Amniotic stem cell (primary cell): ENCODE measurements at regions not wholly inside any gene's neighbourhood (a gene's known extent, or its start where the extent isn't known, plus 50 kb on each side); places are given as distances from the start of the nearest gene placed in this dataset.

Experiments
- DNase-seq: peaks from one replicate; lab custom pipeline; 2025; lab: John Stamatoyannopoulos, UW

DNA sequence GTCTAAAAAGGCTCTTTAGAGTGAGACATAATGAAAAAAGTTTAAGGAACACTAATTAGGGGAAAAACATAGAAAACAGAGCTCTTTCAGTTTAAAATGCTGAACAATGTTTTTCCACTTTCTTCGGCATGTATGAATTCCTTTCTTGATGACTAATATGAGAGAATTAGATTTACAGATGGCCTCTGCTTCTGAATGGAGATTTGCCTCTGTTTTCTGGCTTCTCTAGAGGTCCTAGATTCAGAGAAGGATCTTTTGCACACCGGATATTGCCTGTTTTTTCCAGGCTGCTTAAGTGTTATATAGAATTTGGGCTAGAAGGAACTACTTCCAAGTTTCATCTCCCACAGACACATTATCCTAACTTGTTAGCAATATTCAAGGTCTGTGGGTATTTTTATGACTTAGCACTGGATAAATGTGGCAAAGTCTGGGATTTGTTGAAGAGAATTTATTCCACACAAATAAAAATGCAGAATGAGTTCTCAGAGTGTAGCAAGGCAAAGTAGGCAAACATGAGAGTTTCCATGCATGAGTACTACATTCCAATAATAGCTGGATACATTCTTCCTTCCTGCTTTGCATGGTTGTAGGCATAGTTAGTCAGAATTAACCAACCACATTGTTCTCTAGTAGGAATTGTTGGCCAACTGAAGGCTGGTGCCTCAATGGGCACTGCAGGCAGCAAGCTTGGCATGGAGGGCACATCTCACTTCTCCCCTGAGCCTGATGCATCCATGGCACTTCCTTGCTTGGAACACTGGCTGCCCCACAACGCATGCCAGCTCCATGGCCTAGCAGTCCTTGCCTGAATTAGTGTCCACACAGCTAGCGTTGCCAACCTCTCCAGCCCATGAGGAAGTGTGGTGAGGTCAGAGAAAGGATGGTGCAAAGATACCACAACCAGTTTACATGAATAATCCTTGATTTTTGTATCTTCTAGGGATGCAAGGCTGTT is 224.2 kb downstream of the CLIC5 start:
- peak; percentile 4 for DNase-seq

DNA sequence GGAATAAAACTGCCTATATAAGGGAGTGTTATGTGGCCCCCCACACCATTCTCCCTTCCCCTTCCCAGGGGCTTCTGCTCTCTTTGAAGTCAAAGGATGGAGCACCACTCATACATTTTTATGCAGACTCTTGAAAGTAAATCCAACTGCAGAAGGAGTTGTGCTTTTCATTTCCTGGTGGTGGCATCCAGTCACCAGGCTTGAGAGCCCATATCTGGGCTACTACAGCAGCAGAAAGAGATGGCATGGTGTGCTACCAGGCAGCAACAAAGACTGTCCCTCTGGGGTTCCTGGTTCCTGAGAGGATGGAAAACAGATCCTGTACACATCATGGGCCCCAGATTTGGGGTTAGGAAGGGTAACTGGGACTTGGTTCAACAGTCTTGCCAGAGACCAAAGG is 226.4 kb downstream of the CLIC5 start:
- DNase-seq, result no peak

DNA sequence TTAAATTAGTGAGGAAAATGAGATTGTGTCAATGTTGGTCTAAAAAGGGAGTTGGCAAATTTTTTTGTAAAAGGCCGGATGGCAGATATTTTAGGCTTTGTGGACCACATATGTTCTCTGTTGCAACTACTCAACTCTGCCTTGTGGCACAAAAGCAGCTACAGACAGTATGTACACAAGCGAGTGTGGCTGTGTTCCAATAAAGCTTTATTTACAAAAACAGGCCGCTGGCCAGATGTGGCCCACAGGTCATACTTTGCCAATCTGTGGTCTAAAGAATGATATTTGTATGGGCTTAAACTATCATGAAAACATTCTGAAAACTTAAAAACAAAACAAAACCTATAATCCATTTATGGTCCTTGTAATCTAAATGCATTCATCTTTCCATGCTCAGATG is 228.3 kb downstream of the CLIC5 start:
- DNase-seq, result no peak

DNA sequence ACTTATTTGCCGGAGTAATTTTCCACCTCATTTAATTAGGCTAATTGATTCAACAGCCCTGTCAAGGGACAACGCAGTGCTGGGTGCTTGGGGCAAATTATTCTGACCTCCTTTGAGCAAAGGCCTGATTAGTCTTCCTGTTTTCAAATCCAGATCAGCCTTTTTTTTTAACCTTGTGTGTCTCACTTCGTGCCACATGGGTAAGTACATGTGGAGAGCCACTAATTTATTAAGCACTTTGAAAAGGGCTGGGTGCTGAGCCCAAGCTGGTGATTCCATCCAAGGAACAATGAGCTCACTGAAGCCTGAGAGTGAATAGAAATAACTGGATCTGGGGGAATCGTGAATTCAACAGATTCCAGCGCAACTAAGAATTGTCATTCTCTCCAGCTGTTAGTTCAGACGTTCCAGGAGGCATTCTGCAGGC is 229.3 kb downstream of the CLIC5 start:
- DNase-seq, result no peak

DNA sequence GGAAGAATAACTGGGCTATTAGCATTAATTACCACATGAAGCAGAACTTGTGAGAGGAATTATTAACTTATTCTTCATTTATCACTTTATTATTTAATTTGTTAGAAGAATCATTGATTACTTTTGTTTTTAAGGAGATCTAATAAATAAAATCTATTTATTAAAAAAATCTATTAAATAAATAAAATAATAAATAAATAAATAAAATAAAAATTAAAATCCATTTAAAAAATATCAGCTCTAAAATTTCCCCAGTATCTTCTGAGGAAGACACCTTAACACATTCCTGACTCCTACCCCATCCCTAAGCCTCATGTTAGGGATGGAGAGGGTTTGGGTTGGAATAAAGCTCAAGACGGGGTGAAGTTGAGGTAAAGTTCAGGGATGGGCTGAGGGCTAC is 231.4 kb downstream of the CLIC5 start:
- no peak for DNase-seq

DNA sequence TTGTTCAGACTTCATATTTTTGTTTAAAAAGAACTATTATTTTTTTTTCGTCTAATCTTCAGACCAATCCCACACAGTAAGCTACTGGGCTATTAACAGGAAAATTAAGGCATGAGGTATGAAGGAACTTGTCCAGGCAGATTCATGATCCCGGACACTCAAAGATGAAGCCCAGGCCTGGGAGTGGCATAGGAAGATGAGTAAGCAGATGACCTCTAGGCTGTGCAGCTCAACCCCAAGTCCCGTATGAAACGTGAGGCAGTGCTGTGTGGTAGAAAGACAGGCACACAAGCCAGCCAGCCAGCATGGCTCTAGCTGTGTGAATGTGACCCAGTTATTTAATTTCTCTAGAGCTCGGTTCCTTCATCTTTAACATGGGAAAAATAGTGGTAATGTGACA is 231.9 kb downstream of the CLIC5 start:
- DNase-seq, result no peak

DNA sequence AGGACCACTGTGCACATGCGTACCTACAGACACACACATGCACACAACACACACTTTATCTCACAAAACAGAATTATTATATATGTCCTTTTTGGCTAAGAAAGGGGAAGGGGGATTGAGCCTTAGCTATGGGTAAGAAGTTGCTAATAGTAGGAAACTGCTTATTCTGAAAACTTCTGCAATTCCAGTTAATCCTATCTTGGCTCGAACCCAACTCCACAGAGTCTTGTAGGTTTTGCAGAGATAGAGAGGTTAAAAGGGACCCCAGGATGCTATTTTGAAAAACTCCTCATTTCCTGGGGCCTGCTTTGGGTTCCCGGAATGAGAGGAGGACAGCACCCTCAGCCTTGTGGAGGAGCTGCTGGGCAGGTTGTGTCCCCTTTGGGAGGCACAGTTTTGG is 233.8 kb downstream of the CLIC5 start:
- DNase-seq, result no peak

DNA sequence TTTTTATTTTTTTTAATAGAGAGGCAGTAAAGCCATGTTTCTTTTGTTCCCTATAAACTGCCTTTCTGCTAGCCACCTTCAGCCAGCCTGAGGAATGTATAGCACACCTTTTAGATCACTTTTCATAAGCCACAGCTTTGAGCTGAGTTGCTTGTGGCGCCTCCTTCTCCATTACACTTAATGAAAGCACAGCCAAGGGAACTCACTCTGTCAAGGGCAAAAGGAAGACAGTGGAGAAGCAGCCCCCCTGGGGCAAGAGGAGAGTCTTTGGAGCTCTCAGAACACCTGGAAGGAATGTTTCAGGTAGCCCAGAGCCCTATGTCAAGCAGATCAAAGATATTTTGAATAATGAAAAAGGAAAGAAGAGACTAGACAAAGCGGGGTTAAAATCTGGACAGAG is 235.1 kb downstream of the CLIC5 start:
- no peak for DNase-seq

DNA sequence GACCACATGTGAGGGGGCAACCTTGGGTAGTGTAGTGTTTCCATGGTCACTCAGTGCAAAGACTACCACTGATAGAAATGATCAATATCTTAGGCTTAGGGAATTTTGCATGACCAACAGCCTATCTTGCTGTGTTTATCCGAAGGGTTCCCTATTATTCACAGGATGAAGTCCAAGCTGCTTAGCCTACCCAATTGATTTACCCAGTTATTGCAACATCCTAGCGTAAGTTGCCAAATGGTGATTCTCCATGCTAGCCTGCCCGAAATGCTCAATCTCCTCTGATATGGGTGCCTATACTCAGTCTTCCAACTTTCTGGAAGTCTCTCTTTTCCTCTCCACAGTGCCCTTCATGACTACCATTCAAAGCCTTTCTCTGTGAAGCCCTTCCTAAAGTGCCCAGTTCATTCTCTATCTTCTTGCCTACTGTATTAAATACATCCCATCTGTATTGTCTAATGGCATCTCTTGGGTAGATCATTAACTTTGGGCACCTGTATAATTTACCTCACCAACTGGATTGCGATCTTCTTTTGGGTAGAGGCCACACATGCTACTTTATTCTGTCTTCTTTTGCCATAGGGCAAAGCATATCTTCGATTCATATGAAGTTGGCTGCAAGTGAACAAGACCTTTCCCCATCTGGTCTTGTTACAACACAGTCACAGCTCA is 240.5 kb downstream of the CLIC5 start:
- DNase-seq, result no peak

DNA sequence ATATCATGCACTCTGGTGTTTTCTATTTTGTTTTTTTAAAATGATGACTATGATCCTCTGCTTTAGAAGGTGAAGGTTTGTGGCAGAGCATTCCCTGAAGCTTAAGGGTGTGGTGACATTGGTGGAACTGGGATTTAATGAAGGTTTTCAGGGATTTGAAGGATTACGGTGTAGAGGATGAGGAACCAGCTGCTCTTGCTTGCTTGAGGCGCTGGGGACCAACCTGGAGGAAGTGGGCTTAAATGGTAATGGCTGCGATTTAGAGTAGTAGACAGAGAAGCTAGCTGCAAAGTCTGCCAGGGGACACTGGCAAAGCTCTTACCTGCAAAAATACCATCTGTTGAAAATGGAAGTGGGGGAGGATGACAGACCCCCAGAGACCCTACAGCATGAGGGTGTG is 241.8 kb downstream of the CLIC5 start:
- no peak for DNase-seq

DNA sequence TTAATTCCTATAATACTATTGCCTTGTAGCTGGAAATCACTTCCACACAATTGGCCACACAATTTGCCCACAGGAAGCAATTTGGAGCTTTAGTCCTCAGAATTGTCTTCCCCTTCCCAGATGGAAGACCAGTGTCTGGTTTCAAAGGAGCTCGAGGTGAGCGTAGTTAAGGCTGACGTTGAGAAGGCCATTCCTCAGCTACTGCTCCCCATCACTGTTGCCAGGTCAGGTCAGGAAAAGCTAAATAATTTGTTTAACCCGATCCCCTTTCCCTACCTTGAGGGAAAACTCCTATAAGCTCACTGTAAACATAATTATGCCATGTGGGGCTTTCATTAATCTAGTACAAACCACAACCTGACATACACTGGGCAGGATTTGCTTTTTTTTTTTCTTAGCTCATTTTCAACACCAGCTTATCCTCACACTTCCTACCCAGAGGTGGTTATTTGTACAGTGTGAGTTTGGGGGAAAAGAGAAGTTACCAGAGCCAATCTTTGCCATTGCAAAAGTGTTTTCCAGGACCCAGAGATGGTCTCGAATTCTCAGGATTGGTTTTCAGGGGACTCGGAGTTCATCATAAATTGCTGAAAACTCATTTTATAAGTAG is 242.7 kb downstream of the CLIC5 start:
- no peak for DNase-seq

DNA sequence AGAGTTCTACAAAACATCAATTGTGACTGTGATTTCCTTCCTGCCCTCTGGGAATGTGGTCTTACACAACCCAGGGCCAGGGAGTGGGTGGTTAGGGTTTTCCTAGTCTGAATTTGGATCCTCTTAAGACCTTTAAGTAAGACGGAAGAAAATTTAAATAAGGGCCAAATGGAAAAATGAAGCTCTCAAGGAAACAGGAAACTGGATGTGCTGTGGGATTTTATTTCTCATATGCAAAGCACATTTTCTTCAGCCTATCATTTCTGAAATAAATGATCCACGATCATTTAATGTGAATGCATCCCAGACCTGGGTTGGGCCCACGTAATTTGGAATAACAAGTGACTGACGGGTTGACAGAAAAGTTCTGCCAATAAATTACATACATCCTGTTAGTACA is 243.6 kb downstream of the CLIC5 start:
- DNase-seq, result no peak

DNA sequence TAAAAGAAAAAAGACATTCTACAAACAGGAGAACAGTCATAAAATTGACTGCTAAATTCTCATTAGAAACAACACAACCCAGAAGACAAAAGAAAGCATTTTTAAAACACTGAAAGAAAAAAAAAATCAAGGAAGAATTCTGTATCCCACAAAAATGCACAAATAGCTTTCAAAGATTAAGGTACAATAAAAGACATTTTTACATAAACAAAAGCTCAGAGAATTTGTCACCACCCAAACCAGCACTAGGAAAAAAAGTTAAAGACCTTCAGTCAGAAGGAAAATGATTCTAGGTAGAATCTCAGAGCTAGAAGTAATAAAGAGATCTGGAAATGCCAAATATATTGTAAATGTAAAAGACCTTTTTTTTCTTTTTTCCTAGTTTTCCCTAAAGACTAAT is 252.4 kb downstream of the CLIC5 start:
- DNase-seq, result no peak

DNA sequence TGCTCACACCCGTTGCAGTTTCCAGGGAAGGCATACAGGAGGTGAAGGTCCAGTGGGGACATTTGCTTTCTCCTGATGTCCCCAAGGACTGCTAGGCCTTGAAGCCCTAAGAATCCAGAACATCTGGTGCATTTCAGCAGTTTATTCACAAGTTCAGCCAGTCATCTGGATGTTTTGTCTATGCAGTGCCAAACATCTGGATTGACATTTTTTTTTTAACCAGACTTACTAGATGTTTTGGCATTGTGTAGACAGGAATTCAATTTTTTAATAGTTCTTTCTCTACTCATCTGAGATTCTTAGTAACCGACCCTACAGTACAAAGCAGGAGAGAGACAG is 256.2 kb downstream of the CLIC5 start:
- DNase-seq, result no peak

DNA sequence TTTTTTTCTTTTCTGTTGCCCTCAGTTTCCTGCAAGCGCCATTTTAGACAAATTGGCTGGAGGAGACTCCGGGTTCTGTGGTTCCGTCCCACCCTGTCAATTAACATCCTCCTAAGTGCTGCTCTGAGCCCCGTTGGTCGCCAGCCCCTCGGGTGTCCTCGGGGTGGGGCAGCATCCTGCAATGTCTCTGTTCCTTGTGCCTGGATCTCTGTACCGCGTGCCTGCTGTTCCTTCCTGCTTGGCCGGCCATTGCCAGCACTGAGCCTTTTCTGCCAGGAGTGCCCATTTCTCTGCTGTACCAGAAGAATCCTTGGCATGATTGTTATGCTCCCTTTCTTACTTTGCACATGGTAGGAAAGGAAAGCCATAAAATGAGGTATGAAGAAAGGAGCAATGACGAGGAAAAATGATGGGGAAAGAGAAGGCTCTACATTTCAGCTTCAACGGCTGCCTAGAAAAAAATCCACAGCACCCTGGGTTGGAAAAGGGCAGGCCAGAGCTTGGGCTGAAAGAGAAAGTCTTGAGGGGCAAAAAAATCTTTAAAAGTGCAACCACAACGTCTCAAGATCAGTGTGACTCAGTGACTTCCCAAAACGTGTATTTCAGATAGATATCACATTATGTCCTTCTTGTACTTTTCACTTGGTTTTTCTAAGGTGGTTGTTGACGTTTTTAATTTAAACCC is 256.7 kb downstream of the CLIC5 start:
- no peak for DNase-seq

DNA sequence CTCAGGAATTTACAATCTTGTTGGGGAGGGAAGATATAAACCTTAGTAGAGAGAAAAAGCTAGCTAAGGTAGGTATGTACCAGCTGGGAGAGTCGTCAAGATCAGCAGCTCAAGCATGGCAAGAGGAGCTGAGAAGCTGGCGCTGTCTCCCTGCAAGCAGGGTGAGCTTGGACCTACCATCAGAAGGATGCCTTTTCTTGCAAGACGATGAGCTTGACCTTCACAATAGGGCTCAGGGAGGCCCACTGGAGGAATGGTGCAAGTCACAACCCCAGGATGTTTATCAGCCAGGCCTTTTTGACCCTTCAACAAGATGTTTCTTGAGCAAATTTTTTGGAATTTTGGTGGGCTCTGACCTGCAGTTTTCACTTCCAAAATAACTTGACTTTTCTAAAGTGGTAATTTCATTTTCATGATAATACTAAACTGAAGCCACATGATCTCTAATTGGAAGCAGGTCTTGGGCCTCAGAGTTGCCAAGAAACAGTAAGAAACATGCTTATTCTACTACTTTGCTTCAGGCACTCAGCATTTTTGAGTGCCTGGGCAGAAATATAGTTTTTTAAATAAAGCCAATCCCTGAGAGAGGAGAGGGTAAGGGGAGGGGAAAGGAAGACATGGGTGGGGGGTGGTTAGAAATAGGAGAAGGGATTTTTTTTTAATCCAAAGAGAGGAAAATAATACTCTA is 258.1 kb downstream of the CLIC5 start:
- no peak for DNase-seq

DNA sequence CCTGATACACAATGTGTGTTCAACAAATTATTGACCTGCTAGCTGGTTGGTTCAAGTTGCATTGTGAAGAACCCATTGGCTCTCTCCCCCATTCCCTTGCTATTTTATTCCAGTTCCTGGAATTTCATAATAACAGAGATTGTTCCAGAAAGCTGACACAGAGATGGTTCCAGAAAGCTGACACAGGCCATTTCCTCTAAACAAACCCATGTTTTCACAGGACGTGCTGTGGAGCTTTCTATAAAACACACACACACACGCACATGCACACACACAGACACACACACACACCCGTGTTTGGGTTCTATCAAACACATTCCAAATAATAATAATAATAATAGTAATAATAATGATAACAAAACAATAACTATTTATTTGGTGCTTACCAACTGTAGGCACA is 259.1 kb downstream of the CLIC5 start:
- DNase-seq, result no peak

DNA sequence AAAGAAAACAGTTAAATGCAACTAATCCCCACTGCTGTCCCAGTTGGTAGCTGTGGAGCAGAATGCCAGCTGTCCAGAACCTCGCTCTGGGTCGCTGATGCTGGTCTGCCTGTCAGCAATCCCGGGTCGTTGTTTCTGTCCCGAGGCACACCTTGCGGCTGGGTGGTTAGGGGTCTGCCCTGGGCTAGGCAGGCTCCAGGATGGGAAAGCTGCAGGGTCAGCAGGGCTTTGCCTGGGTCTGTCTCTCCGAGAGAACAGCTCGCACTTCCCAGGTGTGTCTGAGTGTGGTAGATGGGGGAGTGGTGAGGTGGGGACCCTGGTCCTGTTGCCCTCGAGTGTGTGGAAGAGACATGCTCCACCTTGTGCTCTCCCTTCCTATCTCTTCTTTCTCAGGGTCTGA is 261.2 kb downstream of the CLIC5 start:
- DNase-seq, result no peak

DNA sequence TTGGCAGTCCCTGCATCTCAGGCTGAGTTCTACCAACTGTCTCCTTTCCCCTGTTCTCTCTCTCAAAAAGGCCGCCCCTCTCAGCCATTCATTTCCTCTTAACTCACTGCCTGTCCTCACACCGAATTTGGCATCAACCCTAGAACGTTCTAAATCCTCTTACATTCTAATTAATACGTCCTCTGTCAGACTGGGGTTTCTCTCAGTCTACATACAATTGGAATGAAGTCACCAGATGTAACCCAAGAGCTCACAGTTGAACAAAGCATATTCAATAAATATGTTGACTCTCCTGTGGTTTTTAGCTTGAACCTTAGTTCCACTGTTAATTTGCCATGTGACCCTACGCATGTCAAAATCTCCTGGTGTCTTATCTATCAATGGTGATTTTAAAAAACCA is 269.6 kb downstream of the CLIC5 start:
- DNase-seq, result no peak

DNA sequence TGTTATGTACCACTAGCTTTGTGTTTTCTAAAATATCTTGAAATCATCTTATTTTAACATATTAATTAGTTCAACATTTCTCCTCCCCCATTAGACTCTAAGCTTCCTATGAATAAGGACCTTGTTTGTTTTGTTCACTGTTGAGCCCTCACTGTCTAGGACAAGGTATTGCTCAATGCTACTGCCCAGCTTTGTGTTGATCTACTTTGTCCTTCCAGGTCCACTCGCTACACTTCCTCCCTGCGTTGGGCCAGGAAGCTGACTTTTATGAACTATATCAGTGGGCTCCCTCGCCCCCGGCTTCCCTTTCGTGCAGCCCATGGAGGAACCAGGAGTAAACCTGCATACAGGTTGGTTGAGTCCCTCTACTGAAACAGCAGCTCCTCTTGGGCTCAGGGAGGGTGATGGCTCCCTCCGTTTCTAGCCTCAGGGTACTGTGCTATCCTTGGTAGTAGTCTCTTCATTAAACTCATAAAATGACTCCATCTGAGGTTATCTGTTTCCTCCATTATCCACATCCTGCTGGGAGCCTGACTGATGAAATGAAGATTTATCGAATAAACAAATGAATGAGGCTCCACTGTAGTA is 272.5 kb downstream of the CLIC5 start:
- DNase-seq, result no peak

DNA sequence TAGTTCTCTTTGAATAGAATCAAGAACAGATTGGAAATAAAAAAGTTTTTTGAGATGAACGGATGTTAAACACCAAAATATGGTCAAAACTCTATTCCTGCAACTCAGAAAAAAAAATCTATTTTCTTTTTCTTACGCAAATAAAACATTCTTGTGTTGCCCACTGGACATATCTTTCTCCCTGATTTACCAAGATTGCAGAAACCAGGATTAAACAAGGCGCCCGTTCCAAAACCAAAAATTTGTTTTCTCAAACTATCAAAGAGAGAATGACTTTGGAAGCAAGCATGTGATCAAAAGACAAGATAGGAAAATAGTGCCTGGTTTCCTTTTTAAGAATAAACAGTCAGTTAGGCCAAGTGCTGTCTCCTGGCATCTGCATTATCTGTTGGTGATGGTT is 273.1 kb downstream of the CLIC5 start:
- DNase-seq, result no peak
